ENCODE measurements at regions not wholly inside any gene's neighbourhood (a gene's known extent, or its start where the extent isn't known, plus 50 kb on each side); places are given as distances from the start of the nearest gene placed in this dataset.
"Not testable (repeated sequence)": the region's sequence is repeated elsewhere in the genome, so short reads cannot be mapped to it uniquely, and the experiment has no call there.

- WGBS, result 71% methylated on average over 2 of the region's 2 CpGs
- H3K27me3 ChIP-seq, result no peaks in the 10 kb centered on the region
- H3K36me3 ChIP-seq, result no peaks in the 10 kb centered on the region
- H3K9me3 ChIP-seq, result no peaks in the 10 kb centered on the region
- no peak overlapping the region for H3K4me3 ChIP-seq
- intact Hi-C loops (cut with DNase I), result no loop called here
- TF ChIP-seq CTCF (IDR thresholded peaks at IDR 0.05) (no peak), POLR2AphosphoS5 (IDR thresholded peaks at IDR 0.05) (no peak), POLR2A (IDR thresholded peaks at IDR 0.05; ENCODE audit: low read depth) (no peak), EP300 (IDR thresholded peaks at IDR 0.05) (no peak)
- H3K4me1 ChIP-seq, result no peaks in the 10 kb centered on the region
- no peak overlapping the region for H3K27ac ChIP-seq (replicated peaks in 1 of 4)
- no peak for DNase-seq (ENCODE audit: extremely low spot score)
These were observed 127.2 kb upstream of the SLC44A1 start for GRCh38 chr9:105117234-105117633.

- WGBS, result 86% methylated on average over 4 of the region's 5 CpGs
- no peaks in the 10 kb centered on the region for H3K4me1 ChIP-seq
- no peak overlapping the region for H3K27ac ChIP-seq (replicated peaks in 1 of 4)
- H3K4me3 ChIP-seq, result no peak overlapping the region
- TF ChIP-seq CTCF (IDR thresholded peaks at IDR 0.05), result no peak
- TF ChIP-seq EP300 (IDR thresholded peaks at IDR 0.05), result no peak
- TF ChIP-seq POLR2A (IDR thresholded peaks at IDR 0.05; ENCODE audit: low read depth), result no peak
- TF ChIP-seq POLR2AphosphoS5 (IDR thresholded peaks at IDR 0.05), result no peak
- H3K9me3 ChIP-seq, result no peaks in the 10 kb centered on the region
- intact Hi-C loops (cut with DNase I), result no loop called here
- DNase-seq (ENCODE audit: extremely low spot score), result no peak
- H3K36me3 ChIP-seq, result no peaks in the 10 kb centered on the region
- no peaks in the 10 kb centered on the region for H3K27me3 ChIP-seq
These were observed 125.8 kb upstream of the SLC44A1 start for GRCh38 chr9:105118636-105119035.

- Histone ChIP-seq H3K27ac (replicated peaks in 1 of 4) (no peak overlapping the region), H3K4me1 (no peaks in the 10 kb centered on the region), H3K4me3 (no peak overlapping the region), H3K27me3 (no peaks in the 10 kb centered on the region), H3K9me3 (no peaks in the 10 kb centered on the region), H3K36me3 (no peaks in the 10 kb centered on the region)
- DNase-seq (ENCODE audit: extremely low spot score), result no peak
- TF ChIP-seq POLR2AphosphoS5 (IDR thresholded peaks at IDR 0.05), result no peak
- TF ChIP-seq POLR2A (IDR thresholded peaks at IDR 0.05; ENCODE audit: low read depth), result no peak
- no peak for TF ChIP-seq EP300 (IDR thresholded peaks at IDR 0.05)
- no peak for TF ChIP-seq CTCF (IDR thresholded peaks at IDR 0.05)
- intact Hi-C loops (cut with DNase I), result no loop called here
- WGBS, result 74% methylated on average over 6 of the region's 6 CpGs
These were observed 125.3 kb upstream of the SLC44A1 start for GRCh38 chr9:105119156-105119555.

GRCh38 chr9:105121861-105122430, 122.5 kb upstream of the SLC44A1 start:
- peaks cover 0 to under 1% (median under 1%) of the 10 kb centered on the region in 4 donors for H3K4me1 ChIP-seq
- no peak for DNase-seq (ENCODE audit: extremely low spot score)
- intact Hi-C loops (cut with DNase I), result no loop called here
- no peak overlapping the region for H3K27ac ChIP-seq (replicated peaks in 1 of 4)
- WGBS, result 80% methylated on average over 3 of the region's 3 CpGs
- H3K36me3 ChIP-seq, result no peaks in the 10 kb centered on the region
- no peaks in the 10 kb centered on the region for H3K9me3 ChIP-seq
- no peak overlapping the region for H3K4me3 ChIP-seq
- H3K27me3 ChIP-seq, result no peaks in the 10 kb centered on the region
- no peak for TF ChIP-seq POLR2A (IDR thresholded peaks at IDR 0.05; ENCODE audit: low read depth)
- no peak for TF ChIP-seq POLR2AphosphoS5 (IDR thresholded peaks at IDR 0.05)
- no peak for TF ChIP-seq EP300 (IDR thresholded peaks at IDR 0.05)
- no peak for TF ChIP-seq CTCF (IDR thresholded peaks at IDR 0.05)

GRCh38 chr9:105124598-105124997, 119.9 kb upstream of the SLC44A1 start:
- intact Hi-C loops (cut with DNase I); H3K36me3 ChIP-seq; H3K27ac ChIP-seq (replicated peaks in 1 of 4); H3K9me3 ChIP-seq; DNase-seq (ENCODE audit: extremely low spot score); H3K4me3 ChIP-seq; H3K27me3 ChIP-seq: not testable (repeated sequence)
- 87% methylated on average over 5 of the region's 5 CpGs for WGBS
- H3K4me1 ChIP-seq, result peaks cover 0 to 12% (median 4%) of the 10 kb centered on the region in 4 donors

All from esophagus muscularis mucosa (tissue), 4 donors.